ENCODE measurements at regions not wholly inside any gene's neighbourhood (a gene's known extent, or its start where the extent isn't known, plus 50 kb on each side); places are given as distances from the start of the nearest gene placed in this dataset.

GRCh38 chr2:217076657-217077232 lies 216.9 kb upstream of the TNP1 start:
- DNase-seq: no peak
- H3K9me3 ChIP-seq: no peaks in the 10 kb centered on the region
- ATAC-seq: no peak
- H3K4me3 ChIP-seq: no peak overlapping the region
- 83 to 92% (median 87%) methylated on average over 5 to 6 of the region's 6 CpGs for WGBS, 3 donors
- H3K36me3 ChIP-seq (ENCODE audit: insufficient read depth in 1 of 2, low read depth in 1 of 2): no peaks in the 10 kb centered on the region
- H3K4me1 ChIP-seq: peaks cover 24% of the 10 kb centered on the region
- H3K27me3 ChIP-seq (ENCODE audit: insufficient read depth in 3 of 3, low read length in 2 of 3): no peaks in the 10 kb centered on the region
- intact Hi-C loops (cut with DNase I): no loop called here
- TF ChIP-seq CTCF (IDR thresholded peaks at IDR 0.05): no peak
- H3K27ac ChIP-seq: no peak overlapping the region

- H3K36me3 ChIP-seq (ENCODE audit: insufficient read depth in 1 of 2, low read depth in 1 of 2): no peaks in the 10 kb centered on the region
- no peaks in the 10 kb centered on the region for H3K9me3 ChIP-seq
- no peak for TF ChIP-seq CTCF (IDR thresholded peaks at IDR 0.05)
- intact Hi-C loops (cut with DNase I): no loop called here
- H3K27me3 ChIP-seq (ENCODE audit: insufficient read depth in 3 of 3, low read length in 2 of 3): no peaks in the 10 kb centered on the region
- 83 to 86% (median 85%) methylated on average over 3 of the region's 3 CpGs for WGBS, 3 donors
- H3K4me1 ChIP-seq: peaks cover 24% of the 10 kb centered on the region
- H3K27ac ChIP-seq: peak overlapping the region; percentile 74
- H3K4me3 ChIP-seq: no peak overlapping the region
- ATAC-seq (no peak), DNase-seq (no peak)
Observed at GRCh38 chr2:217076058-217076435, 216.2 kb upstream of the TNP1 start.

- H3K36me3 ChIP-seq (ENCODE audit: insufficient read depth in 1 of 2, low read depth in 1 of 2): no peaks in the 10 kb centered on the region
- no peak for TF ChIP-seq CTCF (IDR thresholded peaks at IDR 0.05)
- ATAC-seq: peak; percentile 70 to 85 (median 78)
- peak overlapping the region; percentile 74 for H3K27ac ChIP-seq
- no peak overlapping the region for H3K4me3 ChIP-seq
- no peaks in the 10 kb centered on the region for H3K27me3 ChIP-seq (ENCODE audit: insufficient read depth in 3 of 3, low read length in 2 of 3)
- H3K4me1 ChIP-seq: peaks cover 24% of the 10 kb centered on the region
- intact Hi-C loops (cut with DNase I): no loop called here
- H3K9me3 ChIP-seq: no peaks in the 10 kb centered on the region
- peak; percentile 37 to 71 for DNase-seq
- WGBS, 3 donors: 51 to 60% (median 58%) methylated on average over 12 of the region's 12 CpGs
Observed at GRCh38 chr2:217075268-217076057, 215.6 kb upstream of the TNP1 start.

GRCh38 chr2:217074576-217075255 lies 214.9 kb upstream of the TNP1 start:
- 59 to 69% (median 66%) methylated on average over 6 of the region's 6 CpGs for WGBS, 3 donors
- no peak for DNase-seq
- peak overlapping the region; percentile 74 for H3K27ac ChIP-seq
- H3K36me3 ChIP-seq (ENCODE audit: insufficient read depth in 1 of 2, low read depth in 1 of 2): no peaks in the 10 kb centered on the region
- peak; percentile 4 to 19 (median 6) for ATAC-seq
- H3K4me3 ChIP-seq: no peak overlapping the region
- H3K27me3 ChIP-seq (ENCODE audit: insufficient read depth in 3 of 3, low read length in 2 of 3): no peaks in the 10 kb centered on the region
- intact Hi-C loops (cut with DNase I): no loop called here
- peaks cover 24% of the 10 kb centered on the region for H3K4me1 ChIP-seq
- no peak for TF ChIP-seq CTCF (IDR thresholded peaks at IDR 0.05)
- H3K9me3 ChIP-seq: no peaks in the 10 kb centered on the region

Measured in psoas muscle (tissue), 7 donors.